ENCODE measurements at regions not wholly inside any gene's neighbourhood (a gene's known extent, or its start where the extent isn't known, plus 50 kb on each side); places are given as distances from the start of the nearest gene placed in this dataset.
"Not testable (repeated sequence)": the region's sequence is repeated elsewhere in the genome, so short reads cannot be mapped to it uniquely, and the experiment has no call there.

DNA sequence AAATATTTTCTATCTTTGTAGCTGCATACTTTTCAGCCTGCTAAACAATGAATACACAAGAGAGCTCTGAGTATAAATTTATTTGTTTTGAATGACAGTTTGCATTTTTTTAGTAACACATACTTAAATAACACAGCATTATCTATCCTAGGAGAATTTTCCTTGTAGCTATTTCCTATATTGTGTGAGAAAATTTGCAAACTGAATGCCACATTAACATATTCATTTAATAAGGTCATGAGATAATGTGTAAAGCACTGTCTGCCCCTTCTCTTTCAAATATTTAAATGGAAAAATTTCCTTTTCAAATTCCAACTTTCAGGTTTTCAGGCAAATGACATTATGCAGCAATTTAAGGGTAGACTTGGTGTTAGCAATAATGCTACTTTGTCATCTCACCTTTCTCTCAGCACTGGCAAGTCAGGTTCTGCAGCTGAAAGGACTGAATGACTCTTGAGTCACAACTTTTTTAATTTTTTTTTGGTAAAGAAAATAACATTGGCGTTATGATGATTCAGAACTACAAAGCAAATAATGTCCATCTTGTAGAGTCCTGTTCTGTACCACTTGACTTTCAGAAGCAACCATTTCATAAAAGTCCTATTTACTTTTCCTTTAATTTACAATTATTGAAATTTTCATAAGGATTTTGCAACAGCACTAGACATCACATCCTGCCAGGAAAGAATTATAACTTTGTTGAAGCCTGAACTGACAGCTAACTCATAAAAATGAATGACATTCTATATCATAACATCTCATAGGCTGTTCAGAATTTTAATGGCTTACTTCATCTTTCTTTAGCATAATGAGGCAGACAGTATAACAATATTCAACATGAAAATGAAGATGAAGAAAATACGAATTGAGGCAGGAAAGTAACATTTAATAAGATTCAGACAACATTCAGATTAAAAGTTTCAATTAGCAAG is 681.6 kb upstream of the SEMA6D start:
- TF ChIP-seq, protein P1, sequence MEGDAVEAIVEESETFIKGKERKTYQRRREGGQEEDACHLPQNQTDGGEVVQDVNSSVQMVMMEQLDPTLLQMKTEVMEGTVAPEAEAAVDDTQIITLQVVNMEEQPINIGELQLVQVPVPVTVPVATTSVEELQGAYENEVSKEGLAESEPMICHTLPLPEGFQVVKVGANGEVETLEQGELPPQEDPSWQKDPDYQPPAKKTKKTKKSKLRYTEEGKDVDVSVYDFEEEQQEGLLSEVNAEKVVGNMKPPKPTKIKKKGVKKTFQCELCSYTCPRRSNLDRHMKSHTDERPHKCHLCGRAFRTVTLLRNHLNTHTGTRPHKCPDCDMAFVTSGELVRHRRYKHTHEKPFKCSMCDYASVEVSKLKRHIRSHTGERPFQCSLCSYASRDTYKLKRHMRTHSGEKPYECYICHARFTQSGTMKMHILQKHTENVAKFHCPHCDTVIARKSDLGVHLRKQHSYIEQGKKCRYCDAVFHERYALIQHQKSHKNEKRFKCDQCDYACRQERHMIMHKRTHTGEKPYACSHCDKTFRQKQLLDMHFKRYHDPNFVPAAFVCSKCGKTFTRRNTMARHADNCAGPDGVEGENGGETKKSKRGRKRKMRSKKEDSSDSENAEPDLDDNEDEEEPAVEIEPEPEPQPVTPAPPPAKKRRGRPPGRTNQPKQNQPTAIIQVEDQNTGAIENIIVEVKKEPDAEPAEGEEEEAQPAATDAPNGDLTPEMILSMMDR (IDR thresholded peaks at IDR 0.05): no peak
- TF ChIP-seq POLR2A (IDR thresholded peaks at IDR 0.05): no peak
- H3K27ac ChIP-seq: no peak overlapping the region
- H3K4me3 ChIP-seq: no peak overlapping the region
- no peaks in the 10 kb centered on the region for H3K36me3 ChIP-seq (replicated peaks in 1 of 2)
- H3K27me3 ChIP-seq: no peaks in the 10 kb centered on the region
- no peaks in the 10 kb centered on the region for H3K9me3 ChIP-seq (replicated peaks in 1 of 3)
- 46 to 63% (median 48%) methylated on average over 2 of the region's 2 CpGs for WGBS, 4 donors
- DNase-seq: no peak
- H3K4me1 ChIP-seq (replicated peaks in 1 of 2): no peaks in the 10 kb centered on the region
- intact Hi-C loops (cut with DNase I): no loop called here

GRCh38 chr15:47037003-47037402 is 680.3 kb upstream of the SEMA6D start:
- 25 to 34% (median 29%) methylated on average over 1 of the region's 1 CpG for WGBS, 4 donors
- TF ChIP-seq, protein P1 (IDR thresholded peaks at IDR 0.05): no peak
- TF ChIP-seq POLR2A (IDR thresholded peaks at IDR 0.05): no peak
- intact Hi-C loops (cut with DNase I): no loop called here

DNA sequence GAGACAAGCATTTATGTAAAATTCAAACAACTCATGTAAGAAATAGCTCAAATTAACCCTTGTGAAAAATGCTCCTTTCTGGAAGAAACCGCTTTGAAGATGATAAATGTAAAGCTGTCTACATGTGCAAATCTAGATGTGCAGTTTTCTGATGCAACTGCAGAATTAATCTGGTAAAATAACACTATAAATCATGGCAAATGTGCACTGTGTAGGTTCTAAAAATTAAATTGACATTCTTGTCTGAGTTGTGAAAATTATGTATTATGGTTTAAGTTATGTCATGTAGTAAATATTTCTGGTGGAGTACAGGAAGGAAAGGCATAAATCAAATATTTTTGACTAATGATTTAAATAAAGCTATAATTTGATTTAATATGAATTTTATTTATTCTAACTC is 678.1 kb upstream of the SEMA6D start:
- no peak for DNase-seq
- TF ChIP-seq, protein P1 (IDR thresholded peaks at IDR 0.05): no peak
- TF ChIP-seq POLR2A (IDR thresholded peaks at IDR 0.05): no peak
- intact Hi-C loops (cut with DNase I): no loop called here
- no peak overlapping the region for H3K27ac ChIP-seq
- H3K4me3 ChIP-seq: no peak overlapping the region
- 75 to 86% (median 81%) methylated on average over 1 of the region's 1 CpG for WGBS, 4 donors
- H3K36me3 ChIP-seq (replicated peaks in 1 of 2): no peaks in the 10 kb centered on the region
- H3K27me3 ChIP-seq: no peaks in the 10 kb centered on the region
- H3K4me1 ChIP-seq (replicated peaks in 1 of 2): no peaks in the 10 kb centered on the region
- no peaks in the 10 kb centered on the region for H3K9me3 ChIP-seq (replicated peaks in 1 of 3)

More at GRCh38 chr15:47037003-47037402, 680.3 kb upstream of the SEMA6D start:
- Histone ChIP-seq H3K27me3 (no peaks in the 10 kb centered on the region), H3K27ac (no peak overlapping the region), H3K4me3 (no peak overlapping the region), H3K36me3 (replicated peaks in 1 of 2) (no peaks in the 10 kb centered on the region), H3K9me3 (replicated peaks in 1 of 3) (no peaks in the 10 kb centered on the region), H3K4me1 (replicated peaks in 1 of 2) (no peaks in the 10 kb centered on the region)
- DNase-seq: no peak

GRCh38 chr15:47041301-47041700 is 676.0 kb upstream of the SEMA6D start:
- Histone ChIP-seq H3K9me3 (replicated peaks in 1 of 3) (no peaks in the 10 kb centered on the region), H3K36me3 (replicated peaks in 1 of 2) (no peaks in the 10 kb centered on the region), H3K4me3 (no peak overlapping the region), H3K4me1 (replicated peaks in 1 of 2) (no peaks in the 10 kb centered on the region), H3K27me3 (no peaks in the 10 kb centered on the region), H3K27ac (no peak overlapping the region)
- TF ChIP-seq, protein P1 (IDR thresholded peaks at IDR 0.05): no peak
- TF ChIP-seq POLR2A (IDR thresholded peaks at IDR 0.05): no peak
- WGBS, 4 donors: 69 to 94% (median 86%) methylated on average over 1 of the region's 1 CpG
- DNase-seq: no peak
- intact Hi-C loops (cut with DNase I): no loop called here

GRCh38 chr15:47047981-47048380 is 669.3 kb upstream of the SEMA6D start:
- H3K27me3 ChIP-seq; DNase-seq; H3K9me3 ChIP-seq (replicated peaks in 1 of 3); H3K36me3 ChIP-seq (replicated peaks in 1 of 2); H3K4me1 ChIP-seq (replicated peaks in 1 of 2); H3K27ac ChIP-seq; H3K4me3 ChIP-seq; intact Hi-C loops (cut with DNase I): not testable (repeated sequence)

Measured in adrenal gland (tissue), 9 donors.